Coronary artery (tissue), 2 donors: ENCODE measurements at regions not wholly inside any gene's neighbourhood (a gene's known extent, or its start where the extent isn't known, plus 50 kb on each side); places are given as distances from the start of the nearest gene placed in this dataset.

Source experiments
- DNase-seq: peaks from one replicate; pipeline ENCODE4 v3.0.0-alpha.2; 2017; ENCODE audit warnings: low spot score
- H3K27ac ChIP-seq, 2 donors: fragments of 200-600 bp; sonication (generic); one replicate each; pipeline ENCODE4 v1.5.1; 2016 to 2019
- H3K4me3 ChIP-seq: fragments of 200-600 bp; sonication (generic); 2 replicates; pipeline ENCODE4 v1.5.1; 2016; ENCODE audit warnings: mild to moderate bottlenecking, moderate library complexity
- TF ChIP-seq, protein P1 (sequence below): fragments of 200-600 bp; sonication (generic); IDR thresholded peaks from one replicate; pipeline ENCODE4 v1.5.1; 2019; ENCODE audit warnings: antibody characterized with exemption

DNA sequence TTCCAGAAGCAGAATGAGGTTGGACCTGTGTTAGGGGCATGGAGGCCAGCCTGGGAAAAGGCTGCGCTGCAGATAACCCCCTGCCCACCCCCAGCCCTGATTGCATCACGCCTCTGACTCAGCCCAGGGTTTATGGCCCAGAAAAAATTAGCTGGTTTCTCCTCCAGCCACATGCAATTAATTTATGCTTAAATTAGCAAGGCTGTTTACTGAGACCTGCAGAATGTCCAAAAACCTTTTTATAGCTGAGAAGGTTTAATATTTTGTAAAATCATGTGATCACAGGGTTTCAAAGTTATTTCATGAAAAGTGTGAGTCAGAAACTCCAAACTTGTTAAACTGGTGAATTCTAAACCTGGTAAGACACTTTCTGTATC, 123.1 kb upstream of the HDAC4 start:
- no peak for DNase-seq
- Histone ChIP-seq H3K27ac (no peak overlapping the region), H3K4me3 (no peak overlapping the region)
- TF ChIP-seq, protein P1, sequence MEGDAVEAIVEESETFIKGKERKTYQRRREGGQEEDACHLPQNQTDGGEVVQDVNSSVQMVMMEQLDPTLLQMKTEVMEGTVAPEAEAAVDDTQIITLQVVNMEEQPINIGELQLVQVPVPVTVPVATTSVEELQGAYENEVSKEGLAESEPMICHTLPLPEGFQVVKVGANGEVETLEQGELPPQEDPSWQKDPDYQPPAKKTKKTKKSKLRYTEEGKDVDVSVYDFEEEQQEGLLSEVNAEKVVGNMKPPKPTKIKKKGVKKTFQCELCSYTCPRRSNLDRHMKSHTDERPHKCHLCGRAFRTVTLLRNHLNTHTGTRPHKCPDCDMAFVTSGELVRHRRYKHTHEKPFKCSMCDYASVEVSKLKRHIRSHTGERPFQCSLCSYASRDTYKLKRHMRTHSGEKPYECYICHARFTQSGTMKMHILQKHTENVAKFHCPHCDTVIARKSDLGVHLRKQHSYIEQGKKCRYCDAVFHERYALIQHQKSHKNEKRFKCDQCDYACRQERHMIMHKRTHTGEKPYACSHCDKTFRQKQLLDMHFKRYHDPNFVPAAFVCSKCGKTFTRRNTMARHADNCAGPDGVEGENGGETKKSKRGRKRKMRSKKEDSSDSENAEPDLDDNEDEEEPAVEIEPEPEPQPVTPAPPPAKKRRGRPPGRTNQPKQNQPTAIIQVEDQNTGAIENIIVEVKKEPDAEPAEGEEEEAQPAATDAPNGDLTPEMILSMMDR, result no peak

DNA sequence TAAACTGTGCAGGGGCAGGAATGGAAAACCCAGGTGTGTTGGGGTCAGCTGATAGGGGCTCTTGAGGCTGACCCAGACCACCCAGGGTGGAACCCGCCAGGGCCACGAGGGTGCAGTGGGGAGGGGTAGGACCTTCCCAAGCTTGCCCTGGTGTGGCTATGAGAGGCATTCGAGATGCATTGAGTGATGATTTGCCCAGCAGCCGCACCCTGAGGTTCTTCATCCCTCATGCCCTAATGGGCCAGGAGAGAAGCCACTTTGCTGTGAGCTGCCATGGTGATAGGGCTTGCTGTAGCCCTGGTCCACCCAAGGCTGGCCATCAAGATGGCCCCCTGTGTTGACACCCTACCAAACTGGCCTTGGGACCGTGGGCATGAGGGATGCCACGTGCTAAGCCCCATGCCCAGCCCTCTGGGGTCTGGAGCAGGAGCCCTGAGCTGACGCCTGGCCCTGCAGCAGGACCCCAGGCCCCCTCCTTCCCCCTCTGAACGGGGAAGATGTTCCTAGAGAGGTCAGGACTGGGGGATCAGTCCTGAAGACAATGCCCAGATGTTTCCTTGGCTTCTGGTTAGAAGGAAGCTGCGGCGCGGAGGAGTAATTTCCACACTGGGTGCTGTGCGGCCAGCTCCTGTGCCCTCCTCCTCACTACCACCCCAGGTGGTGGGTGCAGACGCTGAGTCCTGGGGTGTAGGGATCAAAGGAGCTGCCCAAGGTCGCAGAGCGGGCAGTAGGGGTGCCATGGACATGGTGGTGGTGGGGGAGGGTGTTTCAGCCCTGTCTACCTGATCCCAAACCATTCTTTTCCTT, 122.5 kb upstream of the HDAC4 start:
- no peak overlapping the region for H3K27ac ChIP-seq
- TF ChIP-seq, protein P1, result no peak
- no peak overlapping the region for H3K4me3 ChIP-seq
- DNase-seq, result no peak

DNA sequence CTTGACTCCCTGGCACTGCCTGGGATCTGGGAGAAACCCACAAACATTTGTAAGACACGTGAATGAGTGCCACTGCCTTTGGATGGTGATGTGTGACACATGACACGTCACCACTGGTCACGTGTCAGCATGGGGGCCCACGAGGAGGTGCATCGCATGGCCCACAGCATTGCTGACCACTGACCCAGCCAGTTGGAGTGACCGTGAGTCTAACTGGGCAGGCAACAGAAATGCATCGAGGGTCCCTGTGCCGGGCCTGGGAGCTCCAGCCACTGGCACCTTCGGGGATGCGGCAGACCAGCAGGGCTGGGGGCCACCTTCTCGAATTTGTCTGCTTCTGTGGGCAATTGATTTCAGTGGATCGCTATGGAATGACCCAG, 121.9 kb upstream of the HDAC4 start:
- no peak overlapping the region for H3K4me3 ChIP-seq
- no peak for DNase-seq
- TF ChIP-seq, protein P1, result no peak
- no peak overlapping the region for H3K27ac ChIP-seq

DNA sequence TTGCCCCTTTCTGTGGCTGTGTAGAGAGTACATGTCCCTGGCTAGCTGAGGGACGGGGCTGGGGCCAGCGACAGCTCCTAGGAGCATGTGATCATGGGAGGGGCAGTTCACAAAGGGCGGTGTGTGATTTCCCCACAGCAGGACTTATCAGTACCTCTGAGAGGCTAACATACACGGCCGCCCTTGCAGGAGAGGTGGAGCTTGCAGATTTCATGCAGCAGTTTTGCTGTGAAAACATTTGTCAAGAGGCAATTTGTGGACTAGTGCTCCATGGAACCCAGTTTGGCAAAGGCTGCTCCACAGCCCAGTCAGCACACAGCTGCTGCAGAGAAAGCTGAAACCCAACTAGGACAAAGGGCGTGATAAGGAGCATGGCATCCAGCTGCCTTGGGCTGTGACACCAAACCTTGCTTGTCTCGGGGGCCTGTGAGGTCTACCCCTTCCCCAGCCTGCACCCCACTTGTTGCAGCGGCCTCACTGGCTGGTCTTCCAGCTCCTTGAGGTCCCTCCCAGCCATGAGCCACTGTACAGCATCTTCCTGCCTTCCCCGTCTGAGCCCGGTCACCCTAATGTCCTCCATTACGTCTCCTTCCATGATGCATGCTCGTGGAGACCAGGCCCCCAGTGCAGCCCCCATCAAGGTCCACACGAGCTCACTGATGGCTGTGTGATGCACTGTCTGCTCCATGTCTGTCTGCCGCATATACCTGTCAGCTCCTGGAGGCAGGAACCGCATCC, 121.4 kb upstream of the HDAC4 start:
- TF ChIP-seq, protein P1, result no peak
- Histone ChIP-seq H3K27ac (no peak overlapping the region), H3K4me3 (no peak overlapping the region)
- DNase-seq, result no peak

DNA sequence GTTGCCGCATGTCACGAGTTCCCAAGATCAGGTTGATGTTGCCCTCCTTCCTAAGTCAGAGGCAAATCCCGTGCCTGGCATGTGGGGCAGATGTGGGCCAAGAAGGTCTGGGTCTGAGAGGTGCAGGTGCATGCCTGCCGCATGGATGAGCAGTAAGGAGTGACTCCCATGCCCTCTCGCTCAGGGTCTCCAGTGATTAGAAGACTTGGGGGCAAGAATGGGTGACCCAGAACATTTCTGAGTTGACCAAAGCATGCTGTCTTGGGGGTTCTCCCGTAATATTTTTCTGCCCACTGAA, 120.6 kb upstream of the HDAC4 start:
- no peak for DNase-seq
- TF ChIP-seq, protein P1, result no peak
- H3K4me3 ChIP-seq, result no peak overlapping the region
- H3K27ac ChIP-seq, result no peak overlapping the region

DNA sequence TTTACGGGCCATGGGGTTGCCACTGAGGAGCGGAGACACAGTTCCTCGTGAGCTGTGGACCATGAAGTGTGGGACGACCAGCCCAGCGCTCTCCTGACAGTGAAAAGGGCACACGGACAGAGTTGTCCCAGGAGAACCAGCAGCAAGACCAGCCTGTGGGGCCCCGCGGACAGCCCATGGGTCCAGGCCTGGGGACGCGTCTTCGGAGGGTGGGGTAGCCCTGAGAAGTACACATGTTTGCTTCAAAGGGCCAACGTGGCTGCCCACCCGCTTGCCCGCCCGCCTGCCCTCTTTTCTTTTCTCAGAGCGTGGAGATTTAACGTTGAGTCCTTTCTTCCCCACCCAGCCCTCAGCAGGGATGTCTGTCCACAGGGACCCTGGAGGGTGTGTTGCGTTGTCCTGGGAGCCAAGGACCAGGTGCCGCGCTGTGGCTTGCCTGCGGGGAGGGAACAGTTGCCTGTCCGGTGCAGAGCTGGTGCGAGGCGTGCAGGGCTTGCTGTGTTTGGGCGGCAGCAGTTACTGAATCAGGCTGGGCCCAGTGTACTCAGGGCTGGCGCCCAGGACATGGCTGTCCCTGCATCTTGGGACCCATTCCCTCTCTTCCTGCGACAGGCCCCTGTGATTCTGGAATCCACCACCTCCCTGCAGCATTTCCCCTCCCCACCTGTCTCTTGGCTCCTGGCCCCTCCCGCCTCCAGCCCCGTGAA, 120.1 kb upstream of the HDAC4 start:
- H3K4me3 ChIP-seq, result no peak overlapping the region
- TF ChIP-seq, protein P1, result no peak
- H3K27ac ChIP-seq, result no peak overlapping the region
- no peak for DNase-seq
